H9 (cell line): ENCODE measurements at regions not wholly inside any gene's neighbourhood (a gene's known extent, or its start where the extent isn't known, plus 50 kb on each side); places are given as distances from the start of the nearest gene placed in this dataset.

Experiments
- DNase-seq: peaks from one replicate; pipeline ENCODE4 v3.0.0-alpha.2; 2017
- H2AFZ ChIP-seq: one replicate; pipeline ENCODE4 v1.6.1; 2013; ENCODE audit warnings: mild to moderate bottlenecking, low read length, control low read depth, moderate library complexity
- H2AK5ac ChIP-seq: 2 replicates; pipeline ENCODE4 v1.6.1; 2013; ENCODE audit warnings: low read length, control low read depth, mixed read lengths; ENCODE audit not compliant: insufficient read length
- H2BK120ac ChIP-seq: one replicate; pipeline ENCODE4 v1.6.1; 2013; ENCODE audit warnings: low read depth, mild to moderate bottlenecking, low read length, control low read depth, inconsistent platforms; ENCODE audit not compliant: poor library complexity, severe bottlenecking
- H2BK12ac ChIP-seq: 2 replicates; pipeline ENCODE4 v1.6.1; 2013; ENCODE audit warnings: low read length, control low read depth, mixed read lengths, low read depth; ENCODE audit not compliant: insufficient read length
- H2BK15ac ChIP-seq: 2 replicates; pipeline ENCODE4 v1.6.1; 2013; ENCODE audit warnings: low read depth, low read length, control low read depth
- H2BK20ac ChIP-seq: one replicate; pipeline ENCODE4 v1.6.1; 2013; ENCODE audit warnings: low read depth, mild to moderate bottlenecking, low read length, control low read depth, inconsistent platforms; ENCODE audit not compliant: poor library complexity, severe bottlenecking
- H2BK5ac ChIP-seq: 2 replicates; pipeline ENCODE4 v1.6.1; 2013; ENCODE audit warnings: low read length, control low read depth, mixed read lengths; ENCODE audit not compliant: insufficient read length
- H3K14ac ChIP-seq: 2 replicates; pipeline ENCODE4 v1.6.1; 2013; ENCODE audit warnings: low read length, control low read depth; ENCODE audit not compliant: insufficient read depth
- H3K18ac ChIP-seq: 2 replicates; pipeline ENCODE4 v1.6.1; 2013; ENCODE audit warnings: low read depth, mild to moderate bottlenecking, mixed read lengths, low read length, control low read depth; ENCODE audit not compliant: insufficient read length
- H3K23ac ChIP-seq: 2 replicates; pipeline ENCODE4 v1.6.1; 2013; ENCODE audit warnings: low read length, control low read depth, mixed read lengths, low read depth; ENCODE audit not compliant: insufficient read length
- H3K23me2 ChIP-seq: 2 replicates; pipeline ENCODE4 v1.6.1; 2013; ENCODE audit warnings: low read depth, mild to moderate bottlenecking, mixed read lengths, low read length, control low read depth; ENCODE audit not compliant: insufficient read length, poor library complexity, severe bottlenecking
- H3K27ac ChIP-seq: 2 replicates; pipeline ENCODE4 v1.5.1; 2013; ENCODE audit warnings: low read length, control low read depth, mixed read lengths, low read depth; ENCODE audit not compliant: insufficient read length
- H3K27me3 ChIP-seq: 2 replicates; pipeline ENCODE4 v1.6.1; 2013; ENCODE audit warnings: low read length, control low read depth, inconsistent platforms; ENCODE audit not compliant: insufficient read depth
- H3K4ac ChIP-seq: 2 replicates; pipeline ENCODE4 v1.6.1; 2013; ENCODE audit warnings: low read depth, mild to moderate bottlenecking, control low read depth, inconsistent platforms, low read length, moderate library complexity
- H3K4me1 ChIP-seq: 2 replicates; pipeline ENCODE4 v1.6.1; 2013; ENCODE audit warnings: low read length, control low read depth, inconsistent platforms; ENCODE audit not compliant: insufficient read depth
- H3K4me2 ChIP-seq: 2 replicates; pipeline ENCODE4 v1.6.1; 2013; ENCODE audit warnings: low read length, control low read depth, mixed read lengths; ENCODE audit not compliant: insufficient read length, insufficient read depth
- H3K56ac ChIP-seq: 2 replicates; pipeline ENCODE4 v1.6.1; 2013; ENCODE audit warnings: low read depth, mild to moderate bottlenecking, mixed read lengths, low read length, control low read depth; ENCODE audit not compliant: insufficient read length
- H3K79me1 ChIP-seq: 2 replicates; pipeline ENCODE4 v1.6.1; 2013; ENCODE audit warnings: low read depth, mild to moderate bottlenecking, moderate library complexity, low read length, control low read depth, inconsistent platforms; ENCODE audit not compliant: insufficient read depth, poor library complexity, severe bottlenecking
- H3K79me2 ChIP-seq: 2 replicates; pipeline ENCODE4 v1.6.1; 2013; ENCODE audit warnings: low read length, control low read depth, inconsistent platforms; ENCODE audit not compliant: insufficient read depth
- H3K9ac ChIP-seq: 2 replicates; pipeline ENCODE4 v1.6.1; 2013; ENCODE audit warnings: low read length, control low read depth, mixed read lengths; ENCODE audit not compliant: insufficient read length; ENCODE audit errors: extremely low read depth
- H3K9me3 ChIP-seq: one replicate; pipeline ENCODE4 v1.6.1; 2013; ENCODE audit warnings: low read depth, low read length, inconsistent platforms; ENCODE audit not compliant: control insufficient read depth
- H3T11ph ChIP-seq: one replicate; pipeline ENCODE4 v1.6.1; 2013; ENCODE audit warnings: mild to moderate bottlenecking, low read length, control low read depth, inconsistent platforms
- H4K20me1 ChIP-seq: one replicate; pipeline ENCODE4 v1.6.1; 2013; ENCODE audit not compliant: control insufficient read depth, insufficient read length, insufficient read depth
- H4K5ac ChIP-seq: 2 replicates; pipeline ENCODE4 v1.6.1; 2013; ENCODE audit warnings: low read depth, mild to moderate bottlenecking, mixed read lengths, low read length, control low read depth; ENCODE audit not compliant: insufficient read length
- H4K8ac ChIP-seq: replicated peaks from 2 replicates; pipeline ENCODE4 v1.6.1; 2013; ENCODE audit warnings: low read length, control low read depth, mixed read lengths, low read depth; ENCODE audit not compliant: insufficient read length
- H4K91ac ChIP-seq: 2 replicates; pipeline ENCODE4 v1.6.1; 2013; ENCODE audit warnings: low read depth, mild to moderate bottlenecking, moderate library complexity, mixed read lengths, low read length, control low read depth; ENCODE audit not compliant: insufficient read length
- H3K27ac Mint-ChIP-seq, 3 experiments: 2 replicates in 2 of 3; 3 replicates in 1 of 3; pipeline ENCODE4 v1.8.0; 2020 to 2021; ENCODE audit warnings: mixed read lengths in 3 of 3, mild to moderate bottlenecking in 1 of 3, moderate library complexity in 1 of 3
- H3K27me3 Mint-ChIP-seq: 2 replicates; pipeline ENCODE4 v1.8.0; 2021; ENCODE audit warnings: low read depth, mild to moderate bottlenecking, moderate library complexity, mixed read lengths
- H3K36me3 Mint-ChIP-seq, 3 experiments: 2 replicates in 2 of 3; 3 replicates in 1 of 3; pipeline ENCODE4 v1.8.0; 2020 to 2021; ENCODE audit warnings: low read depth in 3 of 3, mixed read lengths in 3 of 3; ENCODE audit not compliant: insufficient read depth in 1 of 3
- H3K4me1 Mint-ChIP-seq, 2 experiments: 2 replicates each; pipeline ENCODE4 v1.8.0; 2020; ENCODE audit warnings: mixed read lengths in 2 of 2
- H3K4me3 Mint-ChIP-seq, 2 experiments: 2 replicates in 1 of 2; 3 replicates in 1 of 2; pipeline ENCODE4 v1.8.0; 2020 to 2021; ENCODE audit warnings: mild to moderate bottlenecking in 2 of 2, mixed read lengths in 2 of 2, moderate library complexity in 1 of 2
- H3K9me3 Mint-ChIP-seq, 2 experiments: 2 replicates in 1 of 2; 3 replicates in 1 of 2; pipeline ENCODE4 v1.8.0; 2020; ENCODE audit warnings: mild to moderate bottlenecking in 2 of 2, mixed read lengths in 2 of 2, moderate library complexity in 1 of 2
- WGBS: extraction: QIAGEN DNeasy Blood & Tissue Kit; methylation state at CpG from one replicate; pipeline ENCODE4 v1.1.7; 2013; ENCODE audit warnings: missing lambda C conversion rate, low lambda C conversion rate, mixed read lengths; ENCODE audit not compliant: insufficient read length; ENCODE audit errors: extremely low coverage; 5-methylcytosine and 5-hydroxymethylcytosine counted together
- TF ChIP-seq, protein P1 (sequence below): fragments of 200-600 bp; sonication (generic); conservative IDR thresholded peaks from 3 replicates; pipeline ENCODE4 v1.8.0; 2021; ENCODE audit warnings: antibody characterized with exemption, mild to moderate bottlenecking

DNA sequence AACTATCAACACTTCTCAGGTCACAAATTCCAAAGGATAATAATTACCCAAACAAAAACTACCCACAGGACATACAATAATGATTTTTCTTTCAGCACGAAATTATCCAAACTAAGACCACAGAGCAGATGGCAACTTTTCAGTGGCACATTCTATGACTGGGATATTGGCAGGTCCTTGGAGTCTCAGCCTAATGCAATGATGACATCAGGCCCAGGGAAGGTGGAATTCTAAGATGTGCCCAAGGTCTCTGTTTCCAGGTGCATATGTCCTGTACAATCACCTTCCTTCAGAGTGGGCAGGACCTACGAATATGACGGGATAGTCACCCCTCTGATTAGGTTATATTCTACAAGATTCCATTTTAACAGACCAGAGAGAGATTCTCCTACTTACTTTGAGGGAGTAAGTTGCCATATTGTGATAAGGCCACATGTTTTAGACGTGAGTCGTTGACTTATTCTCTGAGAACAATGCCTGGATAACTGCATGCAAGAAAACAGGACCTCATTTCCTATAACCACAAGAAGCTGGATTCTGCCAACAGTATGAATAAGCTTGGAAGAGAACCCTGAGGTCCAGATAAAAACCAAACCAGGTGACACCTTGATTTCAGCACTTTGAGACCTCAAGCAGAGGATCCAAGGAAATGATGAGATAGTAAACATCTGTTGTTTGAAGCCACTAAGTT, 69.9 kb downstream of the ZC3H11B start:
- H3K4me3 Mint-ChIP-seq: no peak overlapping the region
- Histone ChIP-seq H3K23ac (no peak overlapping the region), H2AFZ (no peak overlapping the region), H3K56ac (no peak overlapping the region), H4K8ac (no peak overlapping the region), H4K91ac (no peak overlapping the region), H2BK12ac (no peak overlapping the region), H3K27ac (no peak overlapping the region), H2BK20ac (no peak overlapping the region), H2BK5ac (no peak overlapping the region), H2AK5ac (no peak overlapping the region), H3K18ac (no peak overlapping the region), H4K5ac (no peak overlapping the region), H3T11ph (no peak overlapping the region), H2BK120ac (no peak overlapping the region), H3K9me3 (no peaks in the 10 kb centered on the region), H3K4me2 (no peak overlapping the region), H3K23me2 (no peaks in the 10 kb centered on the region), H3K79me1 (no peaks in the 10 kb centered on the region), H3K27me3 (no peaks in the 10 kb centered on the region), H4K20me1 (no peaks in the 10 kb centered on the region), H3K4me1 (peaks cover 2% of the 10 kb centered on the region; the same call in 1 of the 2 replicates), H3K14ac (no peak overlapping the region), H2BK15ac (no peak overlapping the region), H3K79me2 (no peaks in the 10 kb centered on the region), H3K4ac (no peak overlapping the region), H3K9ac (no peak overlapping the region)
- H3K4me1 Mint-ChIP-seq: peaks cover 9 to 27% of the 10 kb centered on the region in 2 experiments
- no peak for DNase-seq
- H3K27me3 Mint-ChIP-seq: no peaks in the 10 kb centered on the region
- H3K27ac Mint-ChIP-seq: no peak overlapping the region
- H3K36me3 Mint-ChIP-seq: peaks cover 3 to 12% (median 5%) of the 10 kb centered on the region in 3 experiments
- no CpG with 5 or more reads among the region's 5 CpGs for WGBS
- TF ChIP-seq, protein P1, sequence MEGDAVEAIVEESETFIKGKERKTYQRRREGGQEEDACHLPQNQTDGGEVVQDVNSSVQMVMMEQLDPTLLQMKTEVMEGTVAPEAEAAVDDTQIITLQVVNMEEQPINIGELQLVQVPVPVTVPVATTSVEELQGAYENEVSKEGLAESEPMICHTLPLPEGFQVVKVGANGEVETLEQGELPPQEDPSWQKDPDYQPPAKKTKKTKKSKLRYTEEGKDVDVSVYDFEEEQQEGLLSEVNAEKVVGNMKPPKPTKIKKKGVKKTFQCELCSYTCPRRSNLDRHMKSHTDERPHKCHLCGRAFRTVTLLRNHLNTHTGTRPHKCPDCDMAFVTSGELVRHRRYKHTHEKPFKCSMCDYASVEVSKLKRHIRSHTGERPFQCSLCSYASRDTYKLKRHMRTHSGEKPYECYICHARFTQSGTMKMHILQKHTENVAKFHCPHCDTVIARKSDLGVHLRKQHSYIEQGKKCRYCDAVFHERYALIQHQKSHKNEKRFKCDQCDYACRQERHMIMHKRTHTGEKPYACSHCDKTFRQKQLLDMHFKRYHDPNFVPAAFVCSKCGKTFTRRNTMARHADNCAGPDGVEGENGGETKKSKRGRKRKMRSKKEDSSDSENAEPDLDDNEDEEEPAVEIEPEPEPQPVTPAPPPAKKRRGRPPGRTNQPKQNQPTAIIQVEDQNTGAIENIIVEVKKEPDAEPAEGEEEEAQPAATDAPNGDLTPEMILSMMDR: no peak
- peaks cover 4 to 6% of the 10 kb centered on the region in 2 experiments for H3K9me3 Mint-ChIP-seq
